ENCODE measurements at regions not wholly inside any gene's neighbourhood (a gene's known extent, or its start where the extent isn't known, plus 50 kb on each side); places are given as distances from the start of the nearest gene placed in this dataset.

GRCh38 chr9:88596376-88596775 is 61.4 kb downstream of the NXNL2 start:
- TF ChIP-seq CTCF (IDR thresholded peaks at IDR 0.05; ENCODE audit: insufficient read depth, low read depth, low read length, missing control alignments), result no peak
- DNase-seq (ENCODE audit: low read depth), result no peak
- H3K4me3 ChIP-seq (ENCODE audit: low read depth, low read length), result no peak overlapping the region

GRCh38 chr9:88604836-88605511 is 70.0 kb downstream of the NXNL2 start:
- no peak overlapping the region for H3K4me3 ChIP-seq (ENCODE audit: low read depth, low read length)
- DNase-seq (ENCODE audit: low read depth), result no peak
- TF ChIP-seq CTCF (IDR thresholded peaks at IDR 0.05; ENCODE audit: insufficient read depth, low read depth, low read length, missing control alignments), result no peak

GRCh38 chr9:88605512-88606362 is 70.8 kb downstream of the NXNL2 start:
- no peak for TF ChIP-seq CTCF (IDR thresholded peaks at IDR 0.05; ENCODE audit: insufficient read depth, low read depth, low read length, missing control alignments)
- H3K4me3 ChIP-seq (ENCODE audit: low read depth, low read length), result no peak overlapping the region
- no peak for DNase-seq (ENCODE audit: low read depth)

- TF ChIP-seq CTCF (IDR thresholded peaks at IDR 0.05; ENCODE audit: insufficient read depth, low read depth, low read length, missing control alignments), result no peak
- no peak overlapping the region for H3K4me3 ChIP-seq (ENCODE audit: low read depth, low read length)
- DNase-seq (ENCODE audit: low read depth), result no peak
Measured at GRCh38 chr9:88614359-88614758, 79.4 kb downstream of the NXNL2 start.

GRCh38 chr9:88623698-88624097 is 88.7 kb downstream of the NXNL2 start:
- no peak for TF ChIP-seq CTCF (IDR thresholded peaks at IDR 0.05; ENCODE audit: insufficient read depth, low read depth, low read length, missing control alignments)
- H3K4me3 ChIP-seq (ENCODE audit: low read depth, low read length), result no peak overlapping the region
- no peak for DNase-seq (ENCODE audit: low read depth)

- no peak for DNase-seq (ENCODE audit: low read depth)
- TF ChIP-seq CTCF (IDR thresholded peaks at IDR 0.05; ENCODE audit: insufficient read depth, low read depth, low read length, missing control alignments), result no peak
- H3K4me3 ChIP-seq (ENCODE audit: low read depth, low read length), result no peak overlapping the region
Measured at GRCh38 chr9:88628114-88628513, 93.1 kb downstream of the NXNL2 start.

Data from GM12865 (cell line).